GM10266 (cell line): ENCODE measurements at regions not wholly inside any gene's neighbourhood (a gene's known extent, or its start where the extent isn't known, plus 50 kb on each side); places are given as distances from the start of the nearest gene placed in this dataset.

Experiments used
- DNase-seq: peaks from one replicate; pipeline ENCODE4 v3.0.0; 2012; ENCODE audit errors: extremely low spot score
- TF ChIP-seq, protein P1 (sequence below): IDR thresholded peaks from 2 replicates; pipeline ENCODE4 v1.5.1; 2012; ENCODE audit warnings: mild to moderate bottlenecking, low read depth; ENCODE audit not compliant: control insufficient read depth, insufficient read depth; ENCODE audit errors: missing control alignments

GRCh38 chr18:78602430-78602829 is 377.2 kb upstream of the SALL3 start:
- DNase-seq = no peak
- TF ChIP-seq, protein P1, sequence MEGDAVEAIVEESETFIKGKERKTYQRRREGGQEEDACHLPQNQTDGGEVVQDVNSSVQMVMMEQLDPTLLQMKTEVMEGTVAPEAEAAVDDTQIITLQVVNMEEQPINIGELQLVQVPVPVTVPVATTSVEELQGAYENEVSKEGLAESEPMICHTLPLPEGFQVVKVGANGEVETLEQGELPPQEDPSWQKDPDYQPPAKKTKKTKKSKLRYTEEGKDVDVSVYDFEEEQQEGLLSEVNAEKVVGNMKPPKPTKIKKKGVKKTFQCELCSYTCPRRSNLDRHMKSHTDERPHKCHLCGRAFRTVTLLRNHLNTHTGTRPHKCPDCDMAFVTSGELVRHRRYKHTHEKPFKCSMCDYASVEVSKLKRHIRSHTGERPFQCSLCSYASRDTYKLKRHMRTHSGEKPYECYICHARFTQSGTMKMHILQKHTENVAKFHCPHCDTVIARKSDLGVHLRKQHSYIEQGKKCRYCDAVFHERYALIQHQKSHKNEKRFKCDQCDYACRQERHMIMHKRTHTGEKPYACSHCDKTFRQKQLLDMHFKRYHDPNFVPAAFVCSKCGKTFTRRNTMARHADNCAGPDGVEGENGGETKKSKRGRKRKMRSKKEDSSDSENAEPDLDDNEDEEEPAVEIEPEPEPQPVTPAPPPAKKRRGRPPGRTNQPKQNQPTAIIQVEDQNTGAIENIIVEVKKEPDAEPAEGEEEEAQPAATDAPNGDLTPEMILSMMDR = no peak

DNA sequence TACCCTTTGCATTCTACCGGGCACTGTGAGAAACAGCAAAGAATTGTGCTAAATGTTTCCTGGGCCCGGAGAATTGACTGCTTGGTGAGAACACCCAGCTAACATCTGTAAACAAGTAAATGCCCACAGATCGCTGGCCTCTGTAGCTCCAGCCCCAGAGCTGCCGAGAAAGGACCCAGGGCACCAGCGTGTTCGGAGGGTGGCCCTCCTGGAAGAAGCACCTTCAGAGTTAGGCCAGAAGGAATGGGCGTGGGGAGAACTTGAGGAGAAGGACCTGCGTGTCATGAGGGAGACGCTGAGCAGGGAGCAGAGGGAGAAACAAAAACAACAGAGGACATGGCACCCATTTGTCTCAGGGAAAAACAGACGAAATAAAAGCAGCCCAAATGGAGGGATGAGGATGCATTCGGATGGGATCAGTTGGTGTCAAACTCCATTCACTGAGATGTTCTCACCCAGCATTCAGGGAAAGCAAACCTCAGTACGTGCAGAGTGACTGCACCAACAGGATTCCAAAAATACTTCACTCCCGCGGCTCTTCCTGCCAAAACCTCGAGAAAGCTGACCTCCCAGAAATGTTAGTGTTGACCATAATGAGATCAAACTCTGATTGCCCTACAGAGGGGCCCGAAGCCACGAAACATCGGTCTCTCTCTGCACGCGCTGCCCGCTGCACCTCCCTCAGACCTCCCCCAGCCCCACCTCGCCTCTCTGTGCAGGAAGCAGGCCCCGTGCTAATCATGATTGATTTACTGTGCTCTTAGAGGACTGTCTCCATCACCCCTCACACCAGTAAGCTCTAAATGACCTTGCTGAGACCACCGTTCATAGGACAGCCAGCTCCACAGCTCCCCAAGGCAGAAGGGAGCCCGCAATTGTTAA is 376.3 kb upstream of the SALL3 start:
- TF ChIP-seq, protein P1 = no peak
- DNase-seq = no peak

GRCh38 chr18:78605255-78605654 is 374.4 kb upstream of the SALL3 start:
- DNase-seq = no peak
- TF ChIP-seq, protein P1 = no peak

- TF ChIP-seq, protein P1 = no peak
- no peak for DNase-seq
Observed at GRCh38 chr18:78607221-78607620, 372.4 kb upstream of the SALL3 start.

GRCh38 chr18:78607784-78608183 is 371.8 kb upstream of the SALL3 start:
- DNase-seq = no peak
- TF ChIP-seq, protein P1 = no peak

GRCh38 chr18:78610179-78610578 is 369.4 kb upstream of the SALL3 start:
- DNase-seq = no peak
- TF ChIP-seq, protein P1 = no peak

GRCh38 chr18:78611201-78611800 is 368.3 kb upstream of the SALL3 start:
- TF ChIP-seq, protein P1 = no peak
- no peak for DNase-seq
